SK-N-SH (cell line): ENCODE measurements at regions not wholly inside any gene's neighbourhood (a gene's known extent, or its start where the extent isn't known, plus 50 kb on each side); places are given as distances from the start of the nearest gene placed in this dataset.

ENCODE experiments used
- CTCF ChIA-PET: fragments of 300-600, 350-600 bp; formaldehyde crosslinking; extraction: SDS; loops from one replicate; lab custom pipeline; 2021; lab: Yijun Ruan, JAX
- POLR2A ChIA-PET: fragments of 350-600 bp; sonication (Branson Sonifier 250); formaldehyde crosslinking; extraction: SDS; loops from one replicate; lab custom pipeline; 2020; ENCODE audit warnings: antibody characterized with exemption, inconsistent platforms; lab: Yijun Ruan, JAX
- DNase-seq: peaks from one replicate; pipeline ENCODE4 v3.0.0; 2012
- H2AFZ ChIP-seq: fragments of 200-600 bp; sonication (generic); 2 replicates; pipeline ENCODE4 v1.8.1; 2016; ENCODE audit warnings: antibody characterized with exemption, mild to moderate bottlenecking, low read depth
- H3F3A ChIP-seq: fragments of 200-600 bp; sonication (generic); replicated peaks from 2 replicates; pipeline ENCODE3; 2016; ENCODE audit warnings: antibody characterized with exemption, mild to moderate bottlenecking; ENCODE audit not compliant: insufficient read depth
- H3K27ac ChIP-seq, 2 experiments: fragments of 200-500 bp in 1 of 2; fragments of 200-600 bp in 1 of 2; sonication (Bioruptor generic) in 1 of 2; sonication (generic), shearing (Covaris generic) in 1 of 2; 2 replicates each; pipeline versions ENCODE4 v1.5.1 to v1.6.1; 2014 to 2016; ENCODE audit warnings: low read depth in 2 of 2, inconsistent platforms in 1 of 2, low read length in 1 of 2, mild to moderate bottlenecking in 1 of 2, mixed read lengths in 1 of 2
- H3K27me3 ChIP-seq: fragments of 200-600 bp; sonication (generic), shearing (Covaris generic); 2 replicates; pipeline ENCODE4 v1.6.1; 2016; ENCODE audit warnings: mixed run types; ENCODE audit not compliant: insufficient read depth
- H3K36me3 ChIP-seq, 2 experiments: fragments of 200-500 bp in 1 of 2; fragments of 200-600 bp in 1 of 2; sonication (Bioruptor generic) in 1 of 2; sonication (generic) in 1 of 2; replicated peaks in 1 of 2; 2 replicates each; pipeline versions ENCODE3 to v1.5.1; 2014 to 2016; ENCODE audit warnings: low read length in 1 of 2, mild to moderate bottlenecking in 1 of 2; ENCODE audit not compliant: insufficient read depth in 2 of 2, control insufficient read depth in 1 of 2
- H3K4me1 ChIP-seq, 2 experiments: fragments of 200-500 bp in 1 of 2; fragments of 200-600 bp in 1 of 2; sonication (Bioruptor generic) in 1 of 2; sonication (generic), shearing (Covaris generic) in 1 of 2; 2 replicates each; pipeline versions ENCODE4 v1.5.1 to v1.6.1; 2014 to 2016; ENCODE audit warnings: low read depth in 1 of 2, low read length in 1 of 2, mixed run types in 1 of 2; ENCODE audit not compliant: insufficient read depth in 2 of 2, control insufficient read depth in 1 of 2
- H3K4me2 ChIP-seq: fragments of 200-600 bp; sonication (generic), shearing (Covaris generic); 2 replicates; pipeline ENCODE4 v1.6.1; 2017; ENCODE audit warnings: mixed run types
- H3K4me3 ChIP-seq, 2 experiments: fragments of 200-500 bp in 1 of 2; fragments of 200-600 bp in 1 of 2; sonication (Bioruptor generic) in 1 of 2; sonication (generic), shearing (Covaris generic) in 1 of 2; 2 replicates each; pipeline versions ENCODE4 v1.5.1 to v1.8.1; 2014 to 2016; ENCODE audit warnings: low read depth in 2 of 2, inconsistent platforms in 1 of 2, low read length in 1 of 2, mild to moderate bottlenecking in 1 of 2, mixed read lengths in 1 of 2, moderate library complexity in 1 of 2
- H3K79me2 ChIP-seq: fragments of 200-600 bp; sonication (generic); 2 replicates; pipeline ENCODE4 v1.8.1; 2017; ENCODE audit warnings: mild to moderate bottlenecking; ENCODE audit not compliant: insufficient read depth
- H3K9ac ChIP-seq: fragments of 200-600 bp; sonication (generic); 2 replicates; pipeline ENCODE4 v1.6.1; 2017; ENCODE audit warnings: mixed run types
- H3K9me2 ChIP-seq: fragments of 200-600 bp; sonication (generic); 2 replicates; pipeline ENCODE4 v1.6.1; 2017; ENCODE audit warnings: mixed run types
- H3K9me3 ChIP-seq: fragments of 200-600 bp; sonication (generic); 2 replicates; pipeline ENCODE4 v1.6.1; 2017; ENCODE audit warnings: mixed run types, mild to moderate bottlenecking, moderate library complexity
- H4K20me1 ChIP-seq: fragments of 200-600 bp; sonication (generic); 2 replicates; pipeline ENCODE4 v1.6.1; 2017; ENCODE audit warnings: mild to moderate bottlenecking, mixed run types; ENCODE audit not compliant: insufficient read depth
- CTCF ChIP-seq: fragments of 200-600 bp; sonication (generic); IDR thresholded peaks from 2 replicates; pipeline ENCODE4 v1.6.1; 2017; ENCODE audit warnings: antibody characterized with exemption, mild to moderate bottlenecking, moderate library complexity
- ELF1 ChIP-seq: IDR thresholded peaks from 2 replicates; pipeline ENCODE4 v1.4.0; 2012
- EP300 ChIP-seq, 2 experiments: IDR thresholded peaks; 2 replicates each; pipeline versions ENCODE4 v1.4.0 to v1.6.1; 2012; ENCODE audit warnings: borderline replicate concordance in 1 of 2, low read depth in 1 of 2, low read length in 1 of 2
- FOXJ3 ChIP-seq: sonication (generic); formaldehyde crosslinking; IDR thresholded peaks from 2 replicates; pipeline ENCODE4 v1.5.1; 2020; ENCODE audit warnings: mild to moderate bottlenecking, missing genetic modification reagents
- GATA2 ChIP-seq: sonication (generic); formaldehyde crosslinking; IDR thresholded peaks from 2 replicates; pipeline ENCODE4 v1.5.0; 2020; ENCODE audit warnings: mild to moderate bottlenecking, missing genetic modification reagents
- IRF3 ChIP-seq: fragments of 150-350 bp; IDR thresholded peaks from 2 replicates; pipeline ENCODE4 v1.6.1; 2016; ENCODE audit warnings: mild to moderate bottlenecking, low read depth, low read length
- JUND ChIP-seq: IDR thresholded peaks from 2 replicates; pipeline ENCODE4 v1.4.0; 2012
- MAX ChIP-seq: IDR thresholded peaks from 2 replicates; pipeline ENCODE4 v1.4.0; 2012; ENCODE audit warnings: low read depth
- MEF2A ChIP-seq: IDR thresholded peaks from 2 replicates; pipeline ENCODE4 v1.4.0; 2012; ENCODE audit warnings: low read depth, borderline replicate concordance
- PBX3 ChIP-seq: IDR thresholded peaks from 2 replicates; pipeline ENCODE4; 2012
- RAD21 ChIP-seq: IDR thresholded peaks from 2 replicates; pipeline ENCODE4 v1.6.1; 2012; ENCODE audit warnings: mild to moderate bottlenecking, low read length
- WGBS: methylation state at CpG from one replicate; pipeline ENCODE4 v1.1.6; 2017; ENCODE audit warnings: low lambda C conversion rate; 5-methylcytosine and 5-hydroxymethylcytosine counted together

GRCh38 chr18:55818284-55818683, 230.3 kb upstream of the TCF4 start:
- Histone ChIP-seq H3K4me2 (no peak overlapping the region), H3K4me1 (peaks cover 7 to 8% of the 10 kb centered on the region in 2 experiments; a peak in 3 of 4 replicates), H3K9me3 (no peaks in the 10 kb centered on the region), H4K20me1 (no peaks in the 10 kb centered on the region), H3F3A (peaks cover 16% of the 10 kb centered on the region), H3K4me3 (no peak overlapping the region), H3K27ac (peak overlapping the region in 1 of 2 experiments; percentile 89; a peak in 2 of 4 replicates), H3K27me3 (no peaks in the 10 kb centered on the region), H3K79me2 (no peaks in the 10 kb centered on the region), H2AFZ (no peak overlapping the region), H3K9me2 (no peaks in the 10 kb centered on the region), H3K36me3 (no peaks in the 10 kb centered on the region), H3K9ac (no peak overlapping the region)
- TF ChIP-seq EP300 (IDR thresholded peaks at IDR 0.05; ENCODE audit: borderline replicate concordance in 1 of 2, low read depth in 1 of 2, low read length in 1 of 2) (peak in 1 of 2 experiments; percentile 81; a peak in 2 of 4 replicates), MEF2A (no peak)
- 84% methylated on average over 1 of the region's 1 CpG for WGBS
- ChIA-PET POLR2A (no interaction called here), CTCF (no interaction called here)
- DNase-seq, result no peak

GRCh38 chr18:55811925-55812324, 223.9 kb upstream of the TCF4 start:
- CTCF ChIA-PET, result interaction anchor here (0.9 to 1.0 kb wide), 3 partner anchors 30 to 1140 kb away, joined by 3 to 4 read pairs (median 3); no protein-coding TSS in a partner anchor
- WGBS, result 78% methylated on average over 3 of the region's 3 CpGs

More at GRCh38 chr18:55811925-55812324, 223.9 kb upstream of the TCF4 start:
- Histone ChIP-seq H3K4me3 (no peak overlapping the region), H3K36me3 (no peaks in the 10 kb centered on the region), H3K9me3 (no peaks in the 10 kb centered on the region), H3K79me2 (no peaks in the 10 kb centered on the region), H2AFZ (no peak overlapping the region), H3K4me2 (no peak overlapping the region), H3K27ac (no peak overlapping the region), H3K4me1 (peaks cover 0 to 8% of the 10 kb centered on the region in 2 experiments; a peak in 2 of 4 replicates), H3K27me3 (no peaks in the 10 kb centered on the region), H4K20me1 (no peaks in the 10 kb centered on the region), H3F3A (peaks cover 4% of the 10 kb centered on the region), H3K9ac (no peak overlapping the region), H3K9me2 (no peaks in the 10 kb centered on the region)
- POLR2A ChIA-PET, result no interaction called here
- TF ChIP-seq RAD21 (no peak), GATA2 (CRISPR knock-in tag) (no peak), PBX3 (no peak), IRF3 (no peak), MAX (no peak), CTCF (no peak), EP300 (IDR thresholded peaks at IDR 0.05; ENCODE audit: borderline replicate concordance in 1 of 2, low read depth in 1 of 2, low read length in 1 of 2) (no peak), ELF1 (no peak), FOXJ3 (CRISPR knock-in tag) (no peak), JUND (no peak)
- DNase-seq, result no peak
